ENCODE measurements at regions not wholly inside any gene's neighbourhood (a gene's known extent, or its start where the extent isn't known, plus 50 kb on each side); places are given as distances from the start of the nearest gene placed in this dataset.
A peak's percentile ranks its signal among the peaks of the same experiment; 100 is the strongest.
"Not testable (repeated sequence)": the region's sequence is repeated elsewhere in the genome, so short reads cannot be mapped to it uniquely, and the experiment has no call there.

DNA sequence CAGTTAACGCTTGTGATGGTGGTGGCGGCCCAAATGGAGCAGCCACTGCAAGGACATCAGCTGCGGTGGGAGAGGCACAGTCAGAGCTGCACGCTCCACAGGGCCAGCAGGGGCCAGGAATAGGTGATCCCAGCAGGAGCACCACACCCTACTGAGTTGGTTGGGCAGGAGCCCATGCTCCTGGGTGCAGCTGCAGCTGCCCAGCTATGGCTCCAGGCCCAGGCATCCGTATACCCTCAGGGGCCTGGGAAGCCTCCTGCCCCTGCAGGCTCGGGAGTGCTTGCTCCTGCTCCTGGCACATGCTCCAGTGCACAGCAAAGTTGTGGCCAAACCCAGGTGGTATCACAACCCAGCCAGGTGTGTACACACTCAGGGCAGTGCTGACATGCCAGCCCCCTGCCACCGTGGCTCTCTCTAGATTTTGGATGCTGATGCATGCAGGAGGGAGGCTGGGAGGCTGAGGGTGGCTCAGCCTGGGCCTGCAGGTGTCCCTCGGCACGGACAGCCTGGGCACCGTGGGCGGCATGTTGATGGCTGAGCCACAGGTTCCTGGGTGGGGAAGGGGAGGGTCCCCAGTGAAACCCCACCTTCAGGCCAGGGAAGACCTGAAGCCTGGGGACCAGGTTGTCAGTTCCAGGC is 150.2 kb downstream of the CXXC4 start:
- intact Hi-C loops (cut with DNase I), result no loop called here
- DNase-seq (ENCODE audit: low spot score), result no peak
- peak; percentile 30 for ATAC-seq

- no peak for ATAC-seq
- intact Hi-C loops (cut with DNase I), result no loop called here
- no peak for DNase-seq (ENCODE audit: low spot score)
These were observed 160.3 kb downstream of the CXXC4 start for GRCh38 chr4:104334410-104334809.

DNA sequence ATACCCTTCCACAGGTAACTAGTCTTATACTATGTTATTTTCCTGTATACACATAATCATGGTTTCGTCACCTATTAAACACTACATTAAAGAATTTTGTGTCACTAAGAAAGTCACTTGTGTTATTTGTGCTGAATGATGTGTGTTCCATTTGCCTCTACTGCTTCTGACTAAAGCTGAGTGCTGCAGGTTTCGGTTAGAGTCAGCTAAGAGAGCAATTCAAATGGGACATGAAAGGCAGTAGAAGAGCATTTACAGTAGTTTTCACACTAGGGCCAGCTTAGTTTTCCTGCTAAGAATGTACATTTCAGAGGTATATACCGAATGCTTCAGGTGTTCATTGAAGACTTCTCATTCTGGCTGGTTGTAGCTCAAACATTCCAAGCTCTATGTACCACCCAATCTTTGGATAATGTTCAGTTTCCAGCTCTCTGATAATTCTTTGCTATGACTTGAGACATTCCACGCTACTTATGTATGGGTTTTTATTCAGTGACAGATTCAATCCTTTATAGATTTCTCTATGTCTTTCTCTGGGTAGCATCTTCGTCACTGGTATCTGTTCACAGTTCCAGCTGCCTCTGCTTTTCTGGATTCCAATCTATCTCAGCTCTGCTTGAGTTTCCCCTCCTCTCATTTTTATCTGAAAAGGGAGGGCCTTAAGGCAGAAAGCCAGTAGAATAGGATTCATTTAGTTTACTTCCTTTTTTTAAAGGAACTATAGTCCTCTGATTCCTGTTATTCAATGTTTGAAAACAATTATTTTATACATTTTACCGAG is 164.4 kb downstream of the CXXC4 start:
- ATAC-seq, result no peak
- no peak for DNase-seq (ENCODE audit: low spot score)
- intact Hi-C loops (cut with DNase I), result no loop called here

DNA sequence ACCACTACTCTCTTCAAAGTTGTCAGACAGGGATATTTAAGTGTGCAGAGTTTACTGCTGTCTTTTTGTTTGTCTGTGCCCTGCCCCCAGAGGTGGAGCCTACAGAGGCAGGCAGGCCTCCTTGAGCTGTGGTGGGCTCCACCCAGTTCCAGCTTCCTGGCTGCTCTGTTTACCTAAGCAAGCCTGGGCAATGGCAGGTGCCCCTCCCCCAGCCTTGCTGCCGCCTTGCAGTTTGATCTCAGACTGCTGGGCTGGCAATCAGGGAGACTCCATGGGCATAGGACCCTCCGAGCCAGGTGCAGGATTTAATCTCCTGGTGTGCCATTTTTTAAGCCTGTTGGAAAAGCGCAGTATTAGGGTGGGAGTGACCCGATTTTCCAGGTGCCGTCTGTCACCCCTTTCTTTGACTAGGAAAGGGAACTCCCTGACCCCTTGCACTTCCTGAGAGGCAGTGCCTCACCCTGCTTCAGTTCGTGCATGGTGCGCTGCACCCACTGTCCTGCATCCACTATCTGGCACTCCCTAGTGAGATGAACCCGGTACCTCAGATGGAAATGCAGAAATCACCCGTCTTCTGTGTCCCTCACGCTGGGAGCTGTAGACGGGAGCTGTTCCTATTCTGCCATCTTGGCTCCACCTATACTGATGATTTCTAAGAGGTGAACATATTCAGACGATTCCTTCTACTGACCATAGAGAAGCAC is 167.6 kb downstream of the CXXC4 start:
- intact Hi-C loops (cut with DNase I); DNase-seq (ENCODE audit: low spot score): not testable (repeated sequence)

GRCh38 chr4:104302731-104303130 is 192.0 kb downstream of the CXXC4 start:
- DNase-seq (ENCODE audit: low spot score), result no peak
- ATAC-seq, result no peak

More for the DNA sequence above, 167.6 kb downstream of the CXXC4 start:
- ATAC-seq, result not testable (repeated sequence)

DNA sequence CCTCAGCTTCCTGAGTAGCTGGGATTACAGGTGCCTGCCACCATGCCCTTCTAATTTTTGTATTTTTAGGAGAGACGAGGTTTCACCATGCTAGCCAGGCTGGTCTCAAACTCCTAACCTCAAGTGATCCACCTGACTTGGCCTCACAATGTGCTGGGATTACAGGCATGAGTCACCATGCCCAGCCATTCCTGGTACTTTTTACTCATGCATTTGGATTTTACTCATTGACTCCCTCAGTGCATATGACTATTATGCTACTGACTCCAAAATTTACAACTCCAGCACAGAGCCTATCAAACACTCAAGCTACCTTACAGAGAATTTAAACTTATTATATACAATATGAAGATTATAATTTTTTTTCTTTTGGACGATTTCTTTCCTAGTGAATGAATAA is 199.9 kb downstream of the CXXC4 start:
- DNase-seq (ENCODE audit: low spot score) (no peak), ATAC-seq (no peak)
- intact Hi-C loops (cut with DNase I), result no loop called here

More at GRCh38 chr4:104302731-104303130, 192.0 kb downstream of the CXXC4 start:
- intact Hi-C loops (cut with DNase I), result no loop called here

- DNase-seq (ENCODE audit: low spot score) (no peak), ATAC-seq (no peak)
- intact Hi-C loops (cut with DNase I), result no loop called here
These were observed 207.8 kb downstream of the CXXC4 start for GRCh38 chr4:104286867-104287266.

- intact Hi-C loops (cut with DNase I), result no loop called here
- DNase-seq (ENCODE audit: low spot score), result no peak
- ATAC-seq, result no peak
These were observed 211.4 kb downstream of the CXXC4 start for GRCh38 chr4:104283303-104283702.

GRCh38 chr4:104279744-104280143 is 214.9 kb downstream of the CXXC4 start:
- no peak for ATAC-seq
- no peak for DNase-seq (ENCODE audit: low spot score)
- intact Hi-C loops (cut with DNase I), result no loop called here

- intact Hi-C loops (cut with DNase I), result no loop called here
- no peak for ATAC-seq
- no peak for DNase-seq (ENCODE audit: low spot score)
These were observed 221.7 kb downstream of the CXXC4 start for GRCh38 chr4:104272966-104273365.

GRCh38 chr4:104269603-104270002 is 225.1 kb downstream of the CXXC4 start:
- ATAC-seq; intact Hi-C loops (cut with DNase I): not testable (repeated sequence)

DNA sequence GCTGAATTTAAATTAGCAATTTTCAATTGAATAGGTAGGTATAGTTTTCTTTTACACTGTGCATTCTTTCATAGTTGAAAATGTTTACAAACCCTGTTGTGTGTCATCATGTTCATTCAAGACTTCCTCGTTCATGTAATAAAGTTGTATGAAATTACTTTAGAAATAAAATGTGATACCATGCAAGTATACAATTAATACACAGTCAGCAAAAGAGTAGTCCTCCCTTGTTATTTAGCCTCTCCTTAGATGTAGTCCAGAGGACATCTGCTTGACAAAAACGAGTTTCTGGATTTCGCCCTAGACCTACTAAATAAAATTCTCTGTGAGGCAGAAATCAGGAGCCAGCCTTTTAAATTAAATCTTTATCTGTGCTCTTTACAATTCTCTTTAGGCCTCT is 231.6 kb downstream of the CXXC4 start:
- intact Hi-C loops (cut with DNase I), result no loop called here
- ATAC-seq, result no peak

More at GRCh38 chr4:104269603-104270002, 225.1 kb downstream of the CXXC4 start:
- not testable (repeated sequence) for DNase-seq (ENCODE audit: low spot score)

GRCh38 chr4:104262678-104263077 is 232.0 kb downstream of the CXXC4 start:
- no peak for DNase-seq (ENCODE audit: low spot score)
- intact Hi-C loops (cut with DNase I), result no loop called here
- ATAC-seq, result no peak

More for the DNA sequence above, 231.6 kb downstream of the CXXC4 start:
- no peak for DNase-seq (ENCODE audit: low spot score)

GRCh38 chr4:104248726-104249125 is 246.0 kb downstream of the CXXC4 start:
- DNase-seq (ENCODE audit: low spot score) (no peak), ATAC-seq (no peak)
- intact Hi-C loops (cut with DNase I), result no loop called here

GRCh38 chr4:104235967-104236366 is 258.7 kb downstream of the CXXC4 start:
- DNase-seq (ENCODE audit: low spot score) (no peak), ATAC-seq (no peak)
- intact Hi-C loops (cut with DNase I), result no loop called here

DNA sequence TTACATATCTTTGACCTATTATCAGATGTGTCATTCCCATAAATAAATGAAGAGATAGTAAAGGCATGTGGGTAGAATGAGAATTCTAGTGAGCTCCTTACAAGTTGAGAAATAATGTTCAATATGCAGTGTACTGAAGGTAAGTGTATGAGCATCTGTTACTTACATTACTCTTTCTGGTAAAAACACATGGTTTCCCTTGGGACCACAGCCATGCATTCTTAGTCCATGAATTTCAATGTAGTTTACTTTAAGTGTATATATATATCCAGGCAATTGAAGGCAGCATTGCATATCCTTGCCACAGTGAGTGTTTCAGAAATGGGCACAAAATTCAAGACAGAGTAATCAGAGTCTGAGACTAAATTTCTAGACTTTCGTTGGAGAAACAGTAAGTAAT is 277.2 kb downstream of the CXXC4 start:
- intact Hi-C loops (cut with DNase I), result no loop called here
- ATAC-seq, result no peak
- DNase-seq (ENCODE audit: low spot score), result no peak

- intact Hi-C loops (cut with DNase I), result no loop called here
- no peak for ATAC-seq
These were observed 283.0 kb downstream of the CXXC4 start for GRCh38 chr4:104211657-104212056.

GRCh38 chr4:104210420-104210819 is 284.3 kb downstream of the CXXC4 start:
- ATAC-seq (no peak), DNase-seq (ENCODE audit: low spot score) (no peak)
- intact Hi-C loops (cut with DNase I), result no loop called here

More at GRCh38 chr4:104211657-104212056, 283.0 kb downstream of the CXXC4 start:
- DNase-seq (ENCODE audit: low spot score), result no peak

- intact Hi-C loops (cut with DNase I), result no loop called here
These were observed 287.9 kb downstream of the CXXC4 start for GRCh38 chr4:104206784-104207183.

GRCh38 chr4:104205116-104205515 is 289.6 kb downstream of the CXXC4 start:
- intact Hi-C loops (cut with DNase I), result no loop called here
- ATAC-seq (no peak), DNase-seq (ENCODE audit: low spot score) (no peak)

More at GRCh38 chr4:104206784-104207183, 287.9 kb downstream of the CXXC4 start:
- DNase-seq (ENCODE audit: low spot score) (no peak), ATAC-seq (no peak)
